Tibial artery (tissue), 4 donors: ENCODE measurements at regions not wholly inside any gene's neighbourhood (a gene's known extent, or its start where the extent isn't known, plus 50 kb on each side); places are given as distances from the start of the nearest gene placed in this dataset.

Experiments
- DNase-seq, 2 donors: peaks; one replicate each; pipeline ENCODE4 v3.0.0-alpha.2; 2019
- H3K27ac ChIP-seq, 2 donors: fragments of 200-600 bp; sonication (generic) in 1 of 2; 1 replicate in 1 of 2; 2 replicates in 1 of 2; pipeline ENCODE4 v1.5.1; 2018 to 2019; ENCODE audit warnings: mild to moderate bottlenecking in 1 of 2
- H3K27me3 ChIP-seq, 2 donors: fragments of 200-600 bp; sonication (generic) in 1 of 2; one replicate each; pipeline versions ENCODE4 v1.5.1 to v1.6.0; 2016 to 2019
- H3K36me3 ChIP-seq, 3 donors: fragments of 200-600 bp; sonication (generic) in 2 of 3; one replicate each; pipeline ENCODE4 v1.5.1; 2016 to 2019; ENCODE audit warnings: mild to moderate bottlenecking in 2 of 3
- H3K4me1 ChIP-seq, 4 donors: fragments of 200-600 bp; sonication (generic) in 2 of 4; 1 replicate in 3 of 4; 2 replicates in 1 of 4; pipeline ENCODE4 v1.5.1; 2016 to 2019
- H3K4me3 ChIP-seq, 2 donors: fragments of 200-600 bp; sonication (generic) in 1 of 2; 1 replicate in 1 of 2; 2 replicates in 1 of 2; pipeline ENCODE4 v1.5.1; 2018 to 2019; ENCODE audit warnings: mild to moderate bottlenecking in 2 of 2
- H3K9me3 ChIP-seq, 3 donors: fragments of 200-600 bp; sonication (generic) in 1 of 3; one replicate each; pipeline ENCODE4 v1.5.1; 2016 to 2019
- CTCF ChIP-seq, 2 experiments: fragments of 200-600 bp in 1 of 2; fragments of 450-650 bp in 1 of 2; IDR thresholded peaks; one replicate each; pipeline ENCODE4 v1.5.1; 2017 to 2019; ENCODE audit warnings: antibody characterized with exemption in 2 of 2, mild to moderate bottlenecking in 1 of 2, moderate library complexity in 1 of 2
- intact Hi-C: fragments of 100-400 bp; cut with DNase I; formaldehyde crosslinking; loops from one replicate; pipeline ENCODE4 v1.15.0; 2023; ENCODE audit warnings: low total_unique reads

- Histone ChIP-seq H3K27ac (no peak overlapping the region), H3K4me1 (no peaks in the 10 kb centered on the region), H3K36me3 (no peaks in the 10 kb centered on the region), H3K9me3 (peaks cover 0 to 4% (median 3%) of the 10 kb centered on the region in 3 donors), H3K4me3 (no peak overlapping the region), H3K27me3 (no peaks in the 10 kb centered on the region)
- no peak for DNase-seq
- intact Hi-C loops: no loop called here
- no peak for TF ChIP-seq CTCF (IDR thresholded peaks at IDR 0.05)
Measured at GRCh38 chr13:76570510-76570971, 315.7 kb downstream of the KCTD12 start.

DNA sequence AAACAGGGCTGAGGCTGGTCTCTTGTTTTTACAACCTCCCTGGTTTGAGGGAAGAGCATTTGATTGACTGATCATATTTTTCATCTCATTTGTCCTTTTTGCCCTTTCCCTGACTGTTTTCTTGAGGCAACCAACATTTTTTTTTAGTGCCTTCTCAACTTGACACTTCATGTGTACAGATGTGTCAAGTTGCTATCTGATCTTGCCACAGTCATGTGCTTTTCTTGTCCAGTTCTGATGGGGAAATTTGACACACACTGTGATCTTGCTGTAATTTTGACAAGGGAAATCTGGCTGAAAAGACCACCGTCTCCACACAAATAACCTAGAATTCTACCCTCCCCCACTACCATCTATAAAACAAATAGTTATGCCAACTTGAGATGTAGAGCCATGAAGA lies 329.6 kb downstream of the KCTD12 start:
- Histone ChIP-seq H3K9me3 (no peaks in the 10 kb centered on the region), H3K4me1 (no peaks in the 10 kb centered on the region), H3K36me3 (no peaks in the 10 kb centered on the region), H3K4me3 (no peak overlapping the region), H3K27me3 (no peaks in the 10 kb centered on the region), H3K27ac (no peak overlapping the region)
- intact Hi-C loops: no loop called here
- no peak for TF ChIP-seq CTCF (IDR thresholded peaks at IDR 0.05)
- DNase-seq: no peak

DNA sequence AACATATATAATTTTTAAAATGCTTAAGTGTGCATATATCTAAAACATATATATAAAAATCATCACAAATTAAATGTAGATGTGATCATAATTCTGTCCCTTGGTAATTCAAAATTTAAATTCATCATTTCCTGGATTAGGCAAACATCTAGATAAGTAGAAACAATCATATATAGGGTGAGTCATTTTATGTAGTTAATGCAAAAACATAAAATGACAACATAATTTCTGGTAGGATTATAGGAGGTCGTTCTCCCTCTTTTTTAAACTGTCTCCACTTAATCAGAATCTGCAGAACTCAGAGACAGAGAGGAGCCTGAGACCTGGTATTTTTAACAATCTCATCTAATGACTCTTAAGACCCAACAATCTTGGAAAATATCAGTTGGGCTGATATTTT lies 333.4 kb downstream of the KCTD12 start:
- TF ChIP-seq CTCF (IDR thresholded peaks at IDR 0.05): no peak
- intact Hi-C loops: no loop called here
- no peaks in the 10 kb centered on the region for H3K4me1 ChIP-seq

DNA sequence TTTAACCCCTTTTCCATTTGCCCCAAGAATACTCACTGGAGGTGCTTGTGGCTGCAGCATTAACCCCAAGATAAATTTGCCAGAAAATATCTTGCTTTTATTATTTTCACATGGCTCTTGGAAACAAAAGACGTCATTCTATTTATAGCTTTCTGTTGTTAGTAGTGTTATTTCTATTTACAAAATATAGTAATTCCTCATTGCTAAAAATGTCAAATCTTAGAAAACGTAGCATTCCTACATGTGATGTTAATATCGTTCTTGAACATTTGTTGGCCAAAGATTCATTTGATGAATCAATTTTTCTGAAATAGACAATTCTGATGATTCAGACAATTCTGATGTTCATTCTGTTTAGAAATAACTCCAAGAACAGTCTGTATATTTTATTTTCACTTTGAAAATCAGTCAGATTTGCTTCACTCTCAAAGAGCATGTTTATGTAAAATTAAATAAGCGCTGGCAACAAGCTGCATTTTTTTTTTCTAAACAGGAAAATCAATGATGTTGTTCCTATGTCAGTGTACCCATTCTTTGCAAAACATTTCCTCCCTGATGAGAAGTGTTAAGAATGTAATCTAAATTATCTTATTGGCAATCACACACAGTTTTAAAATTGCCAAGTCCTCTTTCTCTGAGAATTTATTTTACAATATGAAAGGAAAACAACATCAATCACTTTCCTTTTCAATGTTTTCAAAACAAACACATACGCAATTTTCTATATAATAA lies 334.0 kb downstream of the KCTD12 start:
- Histone ChIP-seq H3K4me1 (no peaks in the 10 kb centered on the region), H3K9me3 (no peaks in the 10 kb centered on the region), H3K4me3 (no peak overlapping the region), H3K27me3 (no peaks in the 10 kb centered on the region), H3K36me3 (no peaks in the 10 kb centered on the region), H3K27ac (no peak overlapping the region)
- intact Hi-C loops: no loop called here
- no peak for DNase-seq
- TF ChIP-seq CTCF (IDR thresholded peaks at IDR 0.05): no peak

More for the DNA sequence above, 333.4 kb downstream of the KCTD12 start:
- no peak overlapping the region for H3K4me3 ChIP-seq
- no peak for DNase-seq
- H3K27ac ChIP-seq: no peak overlapping the region
- no peaks in the 10 kb centered on the region for H3K9me3 ChIP-seq
- H3K27me3 ChIP-seq: no peaks in the 10 kb centered on the region
- no peaks in the 10 kb centered on the region for H3K36me3 ChIP-seq

- no peak for TF ChIP-seq CTCF (IDR thresholded peaks at IDR 0.05)
- DNase-seq: no peak
- intact Hi-C loops: no loop called here
- Histone ChIP-seq H3K27ac (no peak overlapping the region), H3K27me3 (no peaks in the 10 kb centered on the region), H3K9me3 (no peaks in the 10 kb centered on the region), H3K36me3 (no peaks in the 10 kb centered on the region), H3K4me1 (no peaks in the 10 kb centered on the region), H3K4me3 (no peak overlapping the region)
Measured at GRCh38 chr13:76542176-76542575, 344.0 kb downstream of the KCTD12 start.
